ENCODE measurements at regions not wholly inside any gene's neighbourhood (a gene's known extent, or its start where the extent isn't known, plus 50 kb on each side); places are given as distances from the start of the nearest gene placed in this dataset.

DNA sequence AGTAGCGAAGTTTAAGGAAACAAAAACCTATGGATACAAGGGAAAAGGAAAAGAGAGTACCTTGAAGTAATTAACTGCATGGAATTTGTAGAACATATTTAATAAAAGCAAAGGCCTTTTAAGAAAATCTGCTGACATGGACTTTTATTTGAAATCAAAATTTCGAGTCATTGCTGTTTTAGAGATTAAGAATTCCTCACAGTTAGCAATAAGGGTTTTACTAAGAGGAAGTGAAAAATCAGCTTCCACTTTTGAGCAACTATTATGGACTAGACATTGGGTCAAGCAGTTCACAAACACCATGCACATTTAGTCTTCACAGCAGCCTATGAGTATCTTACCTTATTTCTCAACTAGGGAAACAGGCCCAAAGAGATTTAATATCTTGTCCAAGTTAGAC, 876.3 kb downstream of the BCL11A start:
- TF ChIP-seq POLR2A (IDR thresholded peaks at IDR 0.05): no peak
- TF ChIP-seq, protein P1, sequence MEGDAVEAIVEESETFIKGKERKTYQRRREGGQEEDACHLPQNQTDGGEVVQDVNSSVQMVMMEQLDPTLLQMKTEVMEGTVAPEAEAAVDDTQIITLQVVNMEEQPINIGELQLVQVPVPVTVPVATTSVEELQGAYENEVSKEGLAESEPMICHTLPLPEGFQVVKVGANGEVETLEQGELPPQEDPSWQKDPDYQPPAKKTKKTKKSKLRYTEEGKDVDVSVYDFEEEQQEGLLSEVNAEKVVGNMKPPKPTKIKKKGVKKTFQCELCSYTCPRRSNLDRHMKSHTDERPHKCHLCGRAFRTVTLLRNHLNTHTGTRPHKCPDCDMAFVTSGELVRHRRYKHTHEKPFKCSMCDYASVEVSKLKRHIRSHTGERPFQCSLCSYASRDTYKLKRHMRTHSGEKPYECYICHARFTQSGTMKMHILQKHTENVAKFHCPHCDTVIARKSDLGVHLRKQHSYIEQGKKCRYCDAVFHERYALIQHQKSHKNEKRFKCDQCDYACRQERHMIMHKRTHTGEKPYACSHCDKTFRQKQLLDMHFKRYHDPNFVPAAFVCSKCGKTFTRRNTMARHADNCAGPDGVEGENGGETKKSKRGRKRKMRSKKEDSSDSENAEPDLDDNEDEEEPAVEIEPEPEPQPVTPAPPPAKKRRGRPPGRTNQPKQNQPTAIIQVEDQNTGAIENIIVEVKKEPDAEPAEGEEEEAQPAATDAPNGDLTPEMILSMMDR (IDR thresholded peaks at IDR 0.05): no peak
